Ectodermal cell (in vitro differentiated cells): ENCODE measurements at regions not wholly inside any gene's neighbourhood (a gene's known extent, or its start where the extent isn't known, plus 50 kb on each side); places are given as distances from the start of the nearest gene placed in this dataset.

Experiments used
- H3K27ac ChIP-seq: 2 replicates; pipeline ENCODE4 v1.7.0; 2013; ENCODE audit warnings: mild to moderate bottlenecking, low read depth, low read length; ENCODE audit not compliant: insufficient read depth, poor library complexity, severe bottlenecking
- H3K27me3 ChIP-seq: 2 replicates; pipeline ENCODE4 v1.7.0; 2013; ENCODE audit warnings: mild to moderate bottlenecking, low read length; ENCODE audit not compliant: insufficient read depth, control insufficient read depth, poor library complexity, severe bottlenecking
- H3K36me3 ChIP-seq: one replicate; pipeline ENCODE4 v1.7.0; 2013; ENCODE audit warnings: low read length; ENCODE audit not compliant: control insufficient read depth, insufficient read depth
- H3K4me1 ChIP-seq: one replicate; pipeline ENCODE4 v1.7.0; 2013; ENCODE audit warnings: low read length; ENCODE audit not compliant: control insufficient read depth, insufficient read depth
- H3K4me3 ChIP-seq: 2 replicates; pipeline ENCODE4 v1.7.0; 2013; ENCODE audit warnings: low read depth, low read length, control low read depth; ENCODE audit not compliant: insufficient read depth
- H3K9me3 ChIP-seq: 2 replicates; pipeline ENCODE4 v1.7.0; 2013; ENCODE audit warnings: mild to moderate bottlenecking, low read length, moderate library complexity; ENCODE audit not compliant: control insufficient read depth
- WGBS, 2 experiments: methylation state at CpG; one replicate each; pipeline ENCODE4 v1.1.7; 2013; ENCODE audit warnings: missing lambda C conversion rate in 2 of 2; 5-methylcytosine and 5-hydroxymethylcytosine counted together

GRCh38 chr5:107282061-107282460, 388.7 kb downstream of the EFNA5 start:
- no peaks in the 10 kb centered on the region for H3K36me3 ChIP-seq
- no peaks in the 10 kb centered on the region for H3K4me1 ChIP-seq
- H3K27me3 ChIP-seq: no peaks in the 10 kb centered on the region
- no peaks in the 10 kb centered on the region for H3K9me3 ChIP-seq
- no peak overlapping the region for H3K4me3 ChIP-seq
- WGBS, 2 experiments: 97 to 100% methylated on average over 1 to 2 of the region's 2 CpGs
- H3K27ac ChIP-seq: no peak overlapping the region

GRCh38 chr5:107278774-107279173, 392.0 kb downstream of the EFNA5 start:
- no peak overlapping the region for H3K27ac ChIP-seq
- WGBS, 2 experiments: 74 to 85% methylated on average over 4 of the region's 4 CpGs

GRCh38 chr5:107277485-107278125, 393.1 kb downstream of the EFNA5 start:
- no peaks in the 10 kb centered on the region for H3K4me1 ChIP-seq
- no peaks in the 10 kb centered on the region for H3K9me3 ChIP-seq
- no peak overlapping the region for H3K4me3 ChIP-seq
- H3K27me3 ChIP-seq: no peaks in the 10 kb centered on the region
- no peak overlapping the region for H3K27ac ChIP-seq
- no peaks in the 10 kb centered on the region for H3K36me3 ChIP-seq
- WGBS, 2 experiments: 82 to 97% methylated on average over 3 to 5 of the region's 5 CpGs

More at GRCh38 chr5:107278774-107279173, 392.0 kb downstream of the EFNA5 start:
- no peaks in the 10 kb centered on the region for H3K9me3 ChIP-seq
- H3K4me1 ChIP-seq: no peaks in the 10 kb centered on the region
- H3K4me3 ChIP-seq: no peak overlapping the region
- no peaks in the 10 kb centered on the region for H3K27me3 ChIP-seq
- H3K36me3 ChIP-seq: no peaks in the 10 kb centered on the region

GRCh38 chr5:107275333-107275732, 395.4 kb downstream of the EFNA5 start:
- Histone ChIP-seq H3K9me3 (no peaks in the 10 kb centered on the region), H3K27me3 (no peaks in the 10 kb centered on the region), H3K27ac (no peak overlapping the region), H3K36me3 (no peaks in the 10 kb centered on the region), H3K4me3 (no peak overlapping the region), H3K4me1 (no peaks in the 10 kb centered on the region)
- 50 to 55% methylated on average over 1 of the region's 1 CpG for WGBS, 2 experiments

GRCh38 chr5:107274571-107274970, 396.2 kb downstream of the EFNA5 start:
- no peak overlapping the region for H3K4me3 ChIP-seq
- H3K4me1 ChIP-seq: no peaks in the 10 kb centered on the region
- H3K36me3 ChIP-seq: no peaks in the 10 kb centered on the region
- no peaks in the 10 kb centered on the region for H3K9me3 ChIP-seq
- H3K27ac ChIP-seq: no peak overlapping the region
- WGBS, 2 experiments: 86 to 100% methylated on average over 1 of the region's 1 CpG
- H3K27me3 ChIP-seq: no peaks in the 10 kb centered on the region

- WGBS, 2 experiments: 91 to 95% methylated on average over 4 of the region's 4 CpGs
- H3K27me3 ChIP-seq: no peaks in the 10 kb centered on the region
- no peaks in the 10 kb centered on the region for H3K4me1 ChIP-seq
- H3K27ac ChIP-seq: no peak overlapping the region
- no peak overlapping the region for H3K4me3 ChIP-seq
- no peaks in the 10 kb centered on the region for H3K9me3 ChIP-seq
- H3K36me3 ChIP-seq: no peaks in the 10 kb centered on the region
These were observed 397.8 kb downstream of the EFNA5 start for GRCh38 chr5:107272954-107273353.

- H3K27ac ChIP-seq: no peak overlapping the region
- 93 to 94% methylated on average over 2 of the region's 3 CpGs for WGBS, 2 experiments
- H3K4me1 ChIP-seq: no peaks in the 10 kb centered on the region
- no peaks in the 10 kb centered on the region for H3K9me3 ChIP-seq
- no peak overlapping the region for H3K4me3 ChIP-seq
- H3K36me3 ChIP-seq: no peaks in the 10 kb centered on the region
- H3K27me3 ChIP-seq: no peaks in the 10 kb centered on the region
These were observed 398.2 kb downstream of the EFNA5 start for GRCh38 chr5:107272509-107272908.

GRCh38 chr5:107271682-107272350, 398.9 kb downstream of the EFNA5 start:
- no peaks in the 10 kb centered on the region for H3K27me3 ChIP-seq
- no peak overlapping the region for H3K4me3 ChIP-seq
- H3K4me1 ChIP-seq: no peaks in the 10 kb centered on the region
- H3K36me3 ChIP-seq: no peaks in the 10 kb centered on the region
- H3K9me3 ChIP-seq: no peaks in the 10 kb centered on the region
- no peak overlapping the region for H3K27ac ChIP-seq
- WGBS, 2 experiments: 100% methylated on average over 1 of the region's 1 CpG; no CpG with 5 or more reads in 1 of the 2 experiments

GRCh38 chr5:107270561-107270960, 400.2 kb downstream of the EFNA5 start:
- 80% methylated on average over 1 of the region's 1 CpG; no CpG with 5 or more reads in 1 of the 2 experiments for WGBS, 2 experiments
- no peak overlapping the region for H3K4me3 ChIP-seq

GRCh38 chr5:107269678-107270077, 401.1 kb downstream of the EFNA5 start:
- Histone ChIP-seq H3K4me1 (no peaks in the 10 kb centered on the region), H3K36me3 (no peaks in the 10 kb centered on the region), H3K27ac (no peak overlapping the region), H3K4me3 (no peak overlapping the region), H3K27me3 (no peaks in the 10 kb centered on the region), H3K9me3 (no peaks in the 10 kb centered on the region)
- 97 to 100% methylated on average over 2 of the region's 2 CpGs for WGBS, 2 experiments

More at GRCh38 chr5:107270561-107270960, 400.2 kb downstream of the EFNA5 start:
- no peaks in the 10 kb centered on the region for H3K36me3 ChIP-seq
- no peaks in the 10 kb centered on the region for H3K4me1 ChIP-seq
- no peaks in the 10 kb centered on the region for H3K27me3 ChIP-seq
- no peaks in the 10 kb centered on the region for H3K9me3 ChIP-seq
- no peak overlapping the region for H3K27ac ChIP-seq
